Liver (tissue), 3 donors: ENCODE measurements at regions not wholly inside any gene's neighbourhood (a gene's known extent, or its start where the extent isn't known, plus 50 kb on each side); places are given as distances from the start of the nearest gene placed in this dataset.

ENCODE experiments used
- CTCF ChIP-seq: fragments of 150-350 bp; IDR thresholded peaks from 2 replicates; pipeline ENCODE4 v1.5.1; 2017; ENCODE audit warnings: improper control_type of control experiment, low read depth, low read length; ENCODE audit not compliant: missing input control
- REST ChIP-seq: IDR thresholded peaks from 2 replicates; pipeline ENCODE4 v1.6.1; 2016; ENCODE audit warnings: antibody characterized with exemption, mild to moderate bottlenecking
- TAF1 ChIP-seq: conservative IDR thresholded peaks from 2 replicates; pipeline ENCODE4 v1.6.1; 2016; ENCODE audit warnings: antibody characterized with exemption, mild to moderate bottlenecking
- donor health status: healthy.
- donor health status: healthy.

- TF ChIP-seq CTCF: no peak
- no peak for TF ChIP-seq REST
- TF ChIP-seq TAF1: no peak
Measured at GRCh38 chr2:145169285-145169684, 649.4 kb upstream of the ZEB2 start.
